Stimulated activated CD4-positive, alpha-beta T cell treated with anti-CD3 and anti-CD28 coated beads, TNF-alpha, amount 100 ng/mL, for 24 hours (primary cell): ENCODE measurements at regions not wholly inside any gene's neighbourhood (a gene's known extent, or its start where the extent isn't known, plus 50 kb on each side); places are given as distances from the start of the nearest gene placed in this dataset.
"Not testable (repeated sequence)": the region's sequence is repeated elsewhere in the genome, so short reads cannot be mapped to it uniquely, and the experiment has no call there.

ENCODE experiments used
- DNase-seq, 3 experiments: peaks; one replicate each; pipeline ENCODE4 v3.0.0-alpha.2; 2020; ENCODE audit warnings: low read depth in 3 of 3

GRCh38 chr12:59346248-59346647 lies 249.6 kb upstream of the SLC16A7 start:
- DNase-seq = peak in 1 of 3 experiments; percentile 2

- no peak for DNase-seq
Observed at GRCh38 chr12:59345406-59345805, 250.4 kb upstream of the SLC16A7 start.

DNA sequence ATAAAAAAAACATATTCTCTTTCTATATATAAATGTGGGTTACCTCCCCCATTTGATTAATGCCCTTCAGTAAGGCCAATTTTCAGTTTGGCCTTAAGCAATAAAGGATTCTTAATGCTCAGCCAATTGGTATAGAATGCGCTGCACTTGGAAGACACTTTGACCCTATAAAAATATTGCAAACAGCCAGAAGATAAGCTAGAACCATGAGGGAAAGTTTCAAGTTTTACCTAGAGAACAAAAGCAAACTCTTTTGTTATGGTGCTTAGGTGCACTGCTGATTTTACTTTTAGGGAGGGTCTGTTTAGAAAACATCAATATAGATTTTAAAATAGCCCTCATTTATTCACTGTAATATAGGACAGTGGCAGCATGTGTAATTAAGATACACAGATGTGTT lies 251.6 kb upstream of the SLC16A7 start:
- DNase-seq = no peak

DNA sequence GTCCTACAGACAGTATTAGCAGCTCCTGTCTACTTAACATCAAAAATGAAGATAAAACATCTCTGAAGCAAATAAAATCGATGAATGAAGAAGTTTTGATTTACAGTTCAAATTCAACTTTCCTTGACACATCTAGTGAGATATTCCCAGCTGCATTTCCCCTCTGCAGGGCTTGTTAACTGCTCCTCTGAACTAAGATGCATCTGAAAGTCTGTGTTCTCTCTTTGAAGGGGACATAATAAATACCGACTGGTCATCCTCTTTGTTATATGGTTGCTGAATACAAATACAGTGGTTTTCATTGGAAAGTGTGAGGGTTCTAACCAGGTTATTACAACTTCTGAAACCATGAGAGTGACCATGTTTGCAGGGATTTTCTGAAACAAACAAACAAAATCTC lies 266.4 kb upstream of the SLC16A7 start:
- DNase-seq = no peak

DNA sequence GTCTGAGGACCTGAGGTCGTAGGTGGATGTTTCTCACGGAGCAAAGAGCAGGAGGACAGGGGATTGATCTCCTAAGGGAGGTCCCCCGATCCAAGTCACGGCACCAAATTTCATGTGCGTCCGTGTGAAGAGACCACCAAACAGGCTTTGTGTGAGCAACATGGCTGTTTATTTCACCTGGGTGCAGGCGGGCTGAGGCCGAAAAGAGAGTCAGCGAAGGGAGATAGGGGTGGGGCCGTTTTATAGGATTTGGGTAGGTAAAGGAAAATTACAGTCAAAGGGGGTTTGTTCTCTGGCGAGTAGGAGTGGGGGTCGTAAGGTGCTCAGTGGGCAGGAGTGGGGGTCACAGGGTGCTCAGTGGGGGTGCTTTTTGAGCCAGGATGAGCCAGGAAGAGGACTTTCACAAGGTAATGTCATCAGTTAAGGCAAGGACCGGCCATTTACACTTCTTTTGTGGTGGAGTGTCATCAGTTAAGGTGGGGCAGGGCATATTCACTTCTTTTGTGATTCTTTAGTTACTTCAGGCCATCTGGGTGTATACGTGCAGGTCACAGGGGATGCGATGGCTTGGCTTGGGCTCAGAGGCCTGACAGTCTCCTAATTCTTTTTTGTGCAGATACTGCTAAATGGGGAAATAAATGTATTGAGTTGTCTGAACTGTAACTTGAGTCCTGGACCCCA lies 267.3 kb upstream of the SLC16A7 start:
- DNase-seq = not testable (repeated sequence)

DNA sequence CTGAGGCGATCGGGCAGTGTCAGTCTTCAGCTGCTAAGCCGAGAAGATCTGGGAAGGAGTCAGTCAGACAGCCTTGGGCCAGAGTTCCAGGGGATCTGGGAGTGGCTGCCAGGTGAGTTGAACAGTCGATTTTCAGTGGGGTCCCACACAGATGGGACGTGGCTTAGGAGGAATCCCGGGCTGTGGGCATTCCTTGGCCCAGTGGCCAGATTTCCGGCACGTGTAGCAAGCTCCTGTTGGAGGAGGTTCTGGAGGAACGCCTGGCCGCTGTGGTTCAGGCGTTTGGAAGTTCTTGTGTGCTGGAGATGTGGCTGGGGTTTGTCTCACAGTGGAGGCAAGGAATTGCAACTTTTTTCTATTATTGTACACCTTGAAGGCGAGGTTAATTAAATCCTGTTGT lies 269.4 kb upstream of the SLC16A7 start:
- DNase-seq = not testable (repeated sequence)

DNA sequence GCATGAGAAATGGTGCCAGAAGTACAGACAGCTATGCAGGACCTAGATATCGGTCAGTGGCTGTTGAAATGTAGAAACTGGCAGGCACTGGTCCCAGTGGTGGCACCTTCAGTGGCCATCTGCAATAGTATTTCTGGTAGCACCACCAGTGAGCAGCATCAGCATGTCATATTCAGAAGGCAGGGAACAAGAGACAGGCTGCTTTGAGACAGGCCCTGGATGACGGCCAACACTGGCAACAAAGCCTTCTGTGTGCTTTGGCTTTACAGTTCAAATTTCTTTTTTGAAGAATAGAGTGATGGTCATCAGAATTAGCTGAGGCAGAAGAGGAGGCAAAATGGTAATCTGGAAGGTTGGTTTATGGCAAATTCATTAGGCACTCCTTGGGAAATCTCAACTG lies 273.4 kb upstream of the SLC16A7 start:
- no peak for DNase-seq

DNA sequence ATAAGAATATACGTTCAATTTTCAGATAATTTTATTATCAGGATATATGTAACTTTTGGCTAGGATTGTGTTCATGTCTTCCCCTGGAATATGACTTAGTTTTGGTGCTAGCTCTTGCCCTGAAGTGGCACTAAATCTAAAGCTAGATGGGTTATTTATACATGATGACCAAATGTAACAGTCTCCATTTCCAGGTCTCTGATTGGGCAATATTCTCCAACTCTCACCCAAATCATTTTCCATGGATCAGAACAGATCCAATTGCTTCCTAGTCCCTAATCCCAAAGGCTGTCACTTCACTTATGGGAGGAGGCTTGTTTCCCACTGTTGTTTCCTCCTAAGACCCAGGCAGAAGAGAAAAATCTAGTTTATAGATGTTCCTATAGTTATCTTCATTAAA lies 274.6 kb upstream of the SLC16A7 start:
- no peak for DNase-seq

DNA sequence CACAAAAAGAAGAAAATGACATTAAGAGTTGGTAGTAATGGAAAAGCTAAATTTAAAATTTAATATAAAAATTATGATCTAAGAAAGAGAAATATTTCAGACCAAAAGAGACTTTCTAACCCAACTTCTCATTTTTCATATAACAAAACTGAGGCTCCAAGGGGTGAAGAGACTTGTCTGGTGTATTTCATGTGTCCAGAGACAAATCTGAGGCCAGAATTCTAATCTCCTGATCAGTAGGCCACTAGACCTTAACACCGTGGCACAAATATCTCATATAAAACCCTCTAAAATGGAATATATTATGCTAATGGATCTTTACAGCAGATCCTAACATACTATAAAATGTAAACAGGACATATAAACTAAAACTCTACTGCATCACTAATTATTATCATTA lies 275.7 kb upstream of the SLC16A7 start:
- no peak for DNase-seq

- no peak for DNase-seq
Observed at GRCh38 chr12:59318940-59319339, 276.9 kb upstream of the SLC16A7 start.

DNA sequence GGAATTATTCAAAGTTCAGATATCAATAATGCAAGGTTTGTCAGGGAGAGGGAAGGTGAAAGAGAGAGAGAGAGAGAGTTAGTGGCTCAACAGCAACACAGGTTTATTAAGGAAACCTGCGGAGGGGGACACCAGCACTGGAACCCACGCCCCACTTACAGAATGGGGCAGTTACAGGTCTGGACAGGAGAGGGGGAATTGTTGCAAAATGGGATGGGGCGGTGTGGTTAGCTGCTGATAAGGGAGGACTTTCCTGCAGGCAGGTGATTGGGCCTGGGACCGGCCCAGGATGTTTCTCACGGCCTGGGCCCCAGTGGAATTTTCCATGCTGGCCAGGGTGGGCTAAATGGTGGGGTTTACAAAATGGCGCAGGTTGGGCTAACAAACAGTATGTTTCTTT lies 278.2 kb upstream of the SLC16A7 start:
- DNase-seq = no peak

DNA sequence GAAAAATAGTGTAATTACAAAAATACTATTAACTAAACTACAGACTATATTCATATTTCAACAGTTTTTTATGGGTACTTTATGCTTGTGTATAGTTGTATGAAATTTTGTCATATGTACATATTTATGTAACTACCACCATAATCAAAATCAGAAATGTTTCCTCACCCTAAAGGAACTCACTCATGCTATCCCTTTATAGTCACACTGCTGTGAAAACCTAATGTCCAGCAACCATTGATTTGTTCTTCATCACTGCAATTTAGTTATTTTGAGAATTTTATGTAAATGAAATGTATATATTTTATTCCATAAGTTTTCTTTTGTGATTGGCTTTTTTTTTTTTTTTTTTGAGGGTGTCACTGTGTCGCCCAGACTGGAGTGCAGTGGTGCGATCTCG lies 278.9 kb upstream of the SLC16A7 start:
- no peak for DNase-seq

GRCh38 chr12:59316354-59316753 lies 279.5 kb upstream of the SLC16A7 start:
- not testable (repeated sequence) for DNase-seq

DNA sequence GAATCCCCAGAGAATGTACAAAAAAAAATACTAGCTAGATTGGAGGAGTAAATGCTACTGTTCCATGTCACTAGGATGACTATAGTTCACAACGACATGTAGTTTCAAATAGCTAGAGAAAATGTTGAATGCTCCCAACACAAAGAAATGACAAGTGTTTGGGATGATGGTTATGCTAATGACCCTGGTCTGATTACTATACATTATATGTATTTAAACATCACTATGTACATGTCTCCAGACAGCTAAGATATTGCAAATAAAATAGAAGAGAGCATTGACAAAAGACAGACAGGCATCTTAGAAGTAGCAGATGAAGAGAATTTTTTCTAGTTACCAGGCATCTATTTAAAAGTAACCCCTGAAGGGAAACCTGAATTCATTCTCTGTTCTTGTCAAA lies 281.6 kb upstream of the SLC16A7 start:
- no peak for DNase-seq

- DNase-seq = no peak
Observed at GRCh38 chr12:59304077-59304721, 291.6 kb upstream of the SLC16A7 start.

DNA sequence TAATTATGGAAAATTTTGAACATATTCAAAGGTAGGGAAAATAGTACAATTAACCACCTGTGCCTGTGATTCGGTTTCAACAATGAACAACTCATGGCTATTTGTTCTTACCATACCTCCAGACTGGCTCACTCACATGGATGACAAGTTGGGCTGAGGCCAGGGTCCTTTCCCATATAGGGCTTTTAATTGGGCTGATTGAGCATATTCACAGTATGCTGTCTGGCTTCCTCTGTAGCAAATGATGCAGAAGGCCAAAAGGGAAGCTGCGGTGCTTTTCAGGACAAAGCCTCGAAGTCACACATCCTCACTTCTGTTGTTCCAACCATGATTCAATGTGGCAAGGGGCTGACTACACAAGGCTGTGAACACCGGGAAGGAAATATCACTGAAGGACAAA lies 297.5 kb upstream of the SLC16A7 start:
- DNase-seq = no peak

DNA sequence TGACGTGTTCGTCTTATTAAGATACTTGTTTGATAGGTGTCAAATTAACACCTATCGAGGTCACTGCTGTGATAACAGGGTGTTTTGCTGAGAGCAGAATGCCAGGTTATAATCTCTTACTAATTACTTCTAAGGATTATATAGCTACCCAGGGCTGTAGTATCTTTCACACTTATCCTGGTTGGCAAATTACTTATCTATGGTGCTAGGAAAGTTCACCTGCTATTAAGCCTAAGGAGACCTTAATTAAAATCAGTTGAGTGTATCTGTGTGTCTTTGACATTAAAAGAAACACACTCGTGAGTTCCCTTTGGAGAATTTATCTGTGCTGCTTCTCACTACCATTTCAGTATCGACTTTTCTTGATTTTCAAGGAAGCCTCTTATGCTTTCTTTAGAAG lies 301.6 kb upstream of the SLC16A7 start:
- DNase-seq = no peak

DNA sequence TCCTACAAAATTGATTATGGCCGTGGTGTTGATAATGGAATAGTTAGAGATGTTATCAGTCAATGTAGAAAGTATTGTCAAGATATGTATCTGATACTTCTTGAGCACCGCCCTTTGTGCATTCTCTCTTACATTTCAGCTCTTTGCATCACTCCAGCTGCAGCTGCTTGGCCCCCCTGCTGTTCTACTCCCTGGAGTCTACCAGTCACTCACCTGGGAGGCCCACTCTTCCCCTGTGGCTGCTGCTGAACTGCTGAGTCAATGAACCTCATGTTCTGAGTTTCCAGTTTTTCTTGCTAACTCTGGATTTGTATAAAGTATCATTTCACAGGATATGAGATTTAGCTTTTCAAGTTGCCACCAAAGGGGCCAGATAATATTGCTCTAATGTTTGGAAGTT lies 312.8 kb upstream of the SLC16A7 start:
- DNase-seq = no peak

GRCh38 chr12:59273561-59273960 lies 322.3 kb upstream of the SLC16A7 start:
- DNase-seq = not testable (repeated sequence)

DNA sequence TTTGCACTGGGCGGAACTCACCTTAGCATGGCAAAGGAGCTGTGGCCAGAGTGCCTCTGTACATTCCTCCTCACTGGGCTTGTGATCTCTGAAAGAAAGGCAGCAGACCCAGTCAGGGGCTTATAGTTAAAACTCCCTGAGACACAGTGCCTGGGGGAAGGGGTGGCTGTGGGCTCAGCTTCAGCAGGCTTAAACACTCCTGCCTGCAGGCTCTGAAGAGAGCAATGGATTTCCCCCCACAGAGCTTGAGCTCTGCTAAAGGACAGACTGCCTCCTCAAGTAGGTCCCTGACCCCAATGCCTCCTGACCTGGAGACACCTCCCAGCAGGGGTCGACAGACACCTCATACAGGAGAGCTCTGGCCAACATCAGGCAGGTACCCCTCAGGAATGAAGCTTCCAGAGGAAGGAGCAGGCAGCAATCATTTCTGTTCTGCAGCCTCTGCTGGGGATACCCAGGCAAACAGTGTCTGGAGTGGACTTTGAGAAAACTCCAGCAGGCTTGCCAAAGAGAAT lies 327.5 kb upstream of the SLC16A7 start:
- DNase-seq = no peak

DNA sequence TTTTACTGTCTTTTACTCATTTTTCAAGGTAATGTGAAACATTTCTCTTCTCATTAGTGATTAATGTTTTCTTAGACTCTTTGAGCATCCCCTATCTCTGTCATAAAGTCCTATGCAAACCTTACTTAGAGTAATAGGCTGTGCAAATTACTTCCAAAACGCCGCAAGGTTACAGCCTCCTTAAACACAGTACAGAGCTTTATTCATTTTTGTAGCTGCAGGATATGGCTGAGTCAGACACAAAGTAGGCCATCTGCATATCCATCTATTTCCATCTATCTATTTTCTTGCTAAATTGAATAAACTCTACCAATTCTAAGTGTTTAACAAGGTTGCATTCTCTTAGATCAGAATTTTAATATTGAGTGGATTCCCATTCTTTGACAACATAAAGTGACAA lies 335.6 kb upstream of the SLC16A7 start:
- no peak for DNase-seq

DNA sequence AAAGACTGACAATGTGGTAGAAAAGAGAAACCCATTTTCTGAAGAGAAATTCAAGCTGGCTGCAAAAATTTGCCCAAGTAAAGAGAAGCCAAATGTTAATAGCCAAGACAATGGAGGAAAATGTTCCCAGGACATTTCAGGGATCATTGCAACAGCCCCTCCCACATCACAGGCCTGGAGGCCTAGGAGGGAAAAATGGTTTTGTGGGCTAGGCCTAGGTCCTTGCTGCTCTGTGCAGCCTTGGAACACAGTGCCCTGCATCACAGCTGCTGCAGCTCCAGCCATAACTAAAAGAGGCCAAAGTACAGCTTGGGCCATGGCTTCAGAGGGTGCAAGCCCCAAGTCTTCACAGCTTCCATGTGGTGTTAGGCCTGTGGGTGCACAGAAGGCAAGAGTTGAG lies 332.4 kb upstream of the LRIG3 start:
- no peak for DNase-seq

GRCh38 chr12:59250766-59251165 lies 330.5 kb upstream of the LRIG3 start:
- DNase-seq = no peak

DNA sequence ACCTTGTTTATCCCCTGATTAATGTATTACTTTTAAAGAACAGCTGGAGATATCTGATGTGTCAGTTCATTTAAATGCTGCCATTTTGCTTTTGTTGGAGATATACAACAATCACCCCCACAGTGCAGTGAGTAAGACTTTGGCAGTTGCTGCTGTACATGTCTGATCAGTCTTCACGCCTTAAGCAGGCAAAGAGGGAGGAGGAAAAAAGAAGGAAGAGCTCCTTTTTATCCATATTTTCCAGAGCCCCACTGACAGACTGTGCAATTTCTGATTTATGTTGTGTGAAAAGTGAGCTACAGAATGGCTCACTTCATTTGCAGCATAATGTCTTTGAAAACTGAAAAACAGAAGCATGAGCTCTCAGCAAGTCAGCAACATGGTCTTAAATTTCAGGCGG lies 319.7 kb upstream of the LRIG3 start:
- no peak for DNase-seq
